GM12878 (cell line): ENCODE measurements at regions not wholly inside any gene's neighbourhood (a gene's known extent, or its start where the extent isn't known, plus 50 kb on each side); places are given as distances from the start of the nearest gene placed in this dataset.

ENCODE experiments used
- ATAC-seq: fragments of 200-7000 bp; cut with Tn5 transposase; 3 replicates; pipeline ENCODE4 v1.9.1; 2020; ENCODE audit warnings: mild to moderate bottlenecking, moderate library complexity
- BruUV-seq: library from RNA; stranded (reverse); fragments of 400-500 nt; replicated peaks from 2 replicates; lab custom pipeline; 2021; lab: Mats Ljungman, UMichigan
- CTCF ChIA-PET: fragments of 300-600 bp; sonication (Branson Sonifier 250); formaldehyde crosslinking; extraction: SDS; loops from one replicate; lab custom pipeline; 2021; ENCODE audit warnings: inconsistent platforms; lab: Yijun Ruan, JAX
- POLR2A ChIA-PET: fragments of 350-600 bp; formaldehyde crosslinking; extraction: SDS; loops from one replicate; lab custom pipeline; 2021; ENCODE audit warnings: inconsistent platforms; lab: Charles Lee
- RAD21 ChIA-PET: fragments of 300-600 bp; sonication (Branson Sonifier 250); formaldehyde crosslinking; loops from one replicate; lab custom pipeline; 2023; ENCODE audit warnings: antibody characterized with exemption; ENCODE audit not compliant: unreplicated experiment; lab: Charles Lee
- SMC1A ChIA-PET: fragments of 300-600 bp; sonication (Branson Sonifier 250); formaldehyde crosslinking; loops from one replicate; lab custom pipeline; 2023; ENCODE audit not compliant: unreplicated experiment, uncharacterized antibody; lab: Charles Lee
- DNase-seq: peaks from one replicate; pipeline ENCODE4 v3.0.0-alpha.2; 2011; ENCODE audit warnings: low read depth, low spot score
- FAIRE-seq: peaks from 3 replicates; lab custom pipeline; 2011; peaks lifted over from hg19 to GRCh38; lab: Jason Lieb, UNC
- H2AFZ ChIP-seq: 2 replicates; pipeline ENCODE4 v1.6.0; 2011; ENCODE audit warnings: low read depth, low read length, control low read depth; ENCODE audit not compliant: control insufficient read depth
- H3K27ac ChIP-seq: 2 replicates; pipeline ENCODE4 v1.5.1; 2011; ENCODE audit warnings: control low read depth; ENCODE audit not compliant: control insufficient read depth, insufficient read depth
- H3K27me3 ChIP-seq, 2 experiments: replicated peaks in 1 of 2; 2 replicates each; pipeline versions ENCODE4 v1.6.0 to v1.6.1; 2011; ENCODE audit warnings: low read length in 1 of 2; ENCODE audit not compliant: control insufficient read depth in 2 of 2, insufficient read depth in 2 of 2
- H3K36me3 ChIP-seq, 2 experiments: 2 replicates each; pipeline ENCODE4 v1.5.1; 2011; ENCODE audit warnings: low read length in 1 of 2; ENCODE audit not compliant: control insufficient read depth in 2 of 2, insufficient read depth in 2 of 2
- H3K4me1 ChIP-seq: 2 replicates; pipeline ENCODE4 v1.6.1; 2011; ENCODE audit warnings: mild to moderate bottlenecking, low read length, moderate library complexity, mixed read lengths; ENCODE audit not compliant: control insufficient read depth, insufficient read depth
- H3K4me2 ChIP-seq: 2 replicates; pipeline ENCODE4 v1.6.0; 2011; ENCODE audit warnings: control low read depth; ENCODE audit not compliant: control insufficient read depth, insufficient read depth
- H3K4me3 ChIP-seq: fragments of 200-600 bp; sonication (generic); 2 replicates; pipeline ENCODE4 v1.5.1; 2016
- H3K79me2 ChIP-seq: 2 replicates; pipeline ENCODE4 v1.6.0; 2011; ENCODE audit warnings: low read length; ENCODE audit not compliant: control insufficient read depth, insufficient read depth
- H3K9ac ChIP-seq: 2 replicates; pipeline ENCODE4 v1.8.0; 2011; ENCODE audit warnings: low read length, control low read depth, mixed read lengths; ENCODE audit not compliant: control insufficient read depth, insufficient read depth
- H3K9me3 ChIP-seq: replicated peaks from 3 replicates; pipeline ENCODE4 v1.5.1; 2011; ENCODE audit warnings: mild to moderate bottlenecking, low read length; ENCODE audit not compliant: control insufficient read depth, insufficient read depth
- H4K20me1 ChIP-seq: 2 replicates; pipeline ENCODE4 v1.6.0; 2011; ENCODE audit not compliant: control insufficient read depth, insufficient read depth
- KAT2A ChIP-seq: conservative IDR thresholded peaks from 2 replicates; pipeline ENCODE4 v1.6.1; 2011; ENCODE audit warnings: low read depth, low read length; ENCODE audit not compliant: control insufficient read depth
- MXI1 ChIP-seq: fragments of 150-350 bp; IDR thresholded peaks from 2 replicates; pipeline ENCODE4 v1.6.1; 2011; ENCODE audit warnings: low read depth, mild to moderate bottlenecking, inconsistent platforms, low read length, improper control_type of control experiment
- NR2F1 ChIP-seq: fragments of 450-650 bp; conservative IDR thresholded peaks from 2 replicates; pipeline ENCODE4 v1.6.1; 2017; ENCODE audit warnings: mild to moderate bottlenecking
- ZNF274 ChIP-seq: IDR thresholded peaks from one replicate; pipeline ENCODE4 v1.8.0; 2011; ENCODE audit not compliant: insufficient read length, insufficient read depth
- WGBS: methylation state at CpG from one replicate; pipeline ENCODE4 v1.1.6; 2016; ENCODE audit warnings: low lambda C conversion rate; ENCODE audit not compliant: insufficient replicate concordance, insufficient coverage; ENCODE audit errors: missing lambda C conversion rate; 5-methylcytosine and 5-hydroxymethylcytosine counted together
- in situ Hi-C: fragments of 300-500 bp; cut with MboI; formaldehyde crosslinking; loops from 9 replicates; pipeline ENCODE4 v1.14.3; 2018; ENCODE audit warnings: mixed read lengths
- intact Hi-C: fragments of 100-400 bp; cut with micrococcal nuclease; formaldehyde crosslinking; loops from one replicate; pipeline ENCODE4 v1.14.2; 2022; ENCODE audit not compliant: unreplicated experiment
- TF ChIP-seq, protein P1 (sequence below): IDR thresholded peaks from 2 replicates; pipeline ENCODE4 v1.6.1; 2012; ENCODE audit warnings: mild to moderate bottlenecking, low read depth, low read length

DNA sequence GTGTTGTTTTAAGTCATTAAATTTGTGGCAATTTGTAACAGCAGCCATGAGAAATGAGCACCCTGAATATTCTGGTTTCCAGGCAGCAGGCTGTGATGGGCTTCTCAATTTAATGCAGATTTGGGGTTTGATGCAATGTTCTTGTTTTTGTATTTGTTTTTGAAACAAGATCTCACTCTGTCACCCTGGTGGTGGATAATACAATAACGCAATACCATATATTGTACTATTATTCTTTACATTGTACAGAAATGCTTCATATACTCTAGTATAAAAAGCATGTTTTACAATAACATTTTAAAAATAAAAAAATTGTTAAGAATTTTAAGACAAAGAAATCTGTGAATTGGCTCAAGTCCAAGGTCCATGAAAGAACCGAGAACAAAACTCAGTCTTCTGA is 129.1 kb downstream of the USP46 start:
- DNase-seq, result no peak
- CTCF ChIA-PET, result no interaction called here
- in situ Hi-C loops, result no loop called here

More for the DNA sequence above, 129.1 kb downstream of the USP46 start:
- Histone ChIP-seq H2AFZ (no peak overlapping the region), H3K79me2 (no peaks in the 10 kb centered on the region), H3K27me3 (no peaks in the 10 kb centered on the region), H3K9me3 (no peaks in the 10 kb centered on the region), H4K20me1 (no peaks in the 10 kb centered on the region), H3K4me3 (no peak overlapping the region), H3K27ac (no peak overlapping the region), H3K9ac (no peak overlapping the region), H3K4me2 (no peak overlapping the region), H3K36me3 (no peaks in the 10 kb centered on the region), H3K4me1 (no peaks in the 10 kb centered on the region)
- ChIA-PET POLR2A (no interaction called here), RAD21 (no interaction called here)
- WGBS, result 88% methylated on average over 2 of the region's 2 CpGs
- intact Hi-C loops, result no loop called here
- FAIRE-seq (no peak), ATAC-seq (no peak)
- TF ChIP-seq, protein P1, sequence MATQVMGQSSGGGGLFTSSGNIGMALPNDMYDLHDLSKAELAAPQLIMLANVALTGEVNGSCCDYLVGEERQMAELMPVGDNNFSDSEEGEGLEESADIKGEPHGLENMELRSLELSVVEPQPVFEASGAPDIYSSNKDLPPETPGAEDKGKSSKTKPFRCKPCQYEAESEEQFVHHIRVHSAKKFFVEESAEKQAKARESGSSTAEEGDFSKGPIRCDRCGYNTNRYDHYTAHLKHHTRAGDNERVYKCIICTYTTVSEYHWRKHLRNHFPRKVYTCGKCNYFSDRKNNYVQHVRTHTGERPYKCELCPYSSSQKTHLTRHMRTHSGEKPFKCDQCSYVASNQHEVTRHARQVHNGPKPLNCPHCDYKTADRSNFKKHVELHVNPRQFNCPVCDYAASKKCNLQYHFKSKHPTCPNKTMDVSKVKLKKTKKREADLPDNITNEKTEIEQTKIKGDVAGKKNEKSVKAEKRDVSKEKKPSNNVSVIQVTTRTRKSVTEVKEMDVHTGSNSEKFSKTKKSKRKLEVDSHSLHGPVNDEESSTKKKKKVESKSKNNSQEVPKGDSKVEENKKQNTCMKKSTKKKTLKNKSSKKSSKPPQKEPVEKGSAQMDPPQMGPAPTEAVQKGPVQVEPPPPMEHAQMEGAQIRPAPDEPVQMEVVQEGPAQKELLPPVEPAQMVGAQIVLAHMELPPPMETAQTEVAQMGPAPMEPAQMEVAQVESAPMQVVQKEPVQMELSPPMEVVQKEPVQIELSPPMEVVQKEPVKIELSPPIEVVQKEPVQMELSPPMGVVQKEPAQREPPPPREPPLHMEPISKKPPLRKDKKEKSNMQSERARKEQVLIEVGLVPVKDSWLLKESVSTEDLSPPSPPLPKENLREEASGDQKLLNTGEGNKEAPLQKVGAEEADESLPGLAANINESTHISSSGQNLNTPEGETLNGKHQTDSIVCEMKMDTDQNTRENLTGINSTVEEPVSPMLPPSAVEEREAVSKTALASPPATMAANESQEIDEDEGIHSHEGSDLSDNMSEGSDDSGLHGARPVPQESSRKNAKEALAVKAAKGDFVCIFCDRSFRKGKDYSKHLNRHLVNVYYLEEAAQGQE, result no peak
- TF ChIP-seq NR2F1, result no peak
- TF ChIP-seq MXI1, result no peak
- no peak for TF ChIP-seq KAT2A
- no peak for TF ChIP-seq ZNF274
- TF ChIP-seq, all 136 proteins: peak for 0
- SMC1A ChIA-PET, result no interaction called here
- no TSS peak for BruUV-seq
